K562 (cell line): ENCODE measurements at regions not wholly inside any gene's neighbourhood (a gene's known extent, or its start where the extent isn't known, plus 50 kb on each side); places are given as distances from the start of the nearest gene placed in this dataset.

Source experiments
- ATAC-seq: fragments of 200-7000 bp; cut with Tn5 transposase; 3 replicates; pipeline ENCODE4 v1.9.1; 2020; ENCODE audit warnings: moderate library complexity
- BruUV-seq: library from RNA; stranded (reverse); fragments of 400-500 nt; replicated peaks from 2 replicates; lab custom pipeline; 2021; lab: Mats Ljungman, UMichigan
- CTCF ChIA-PET: fragments of 300-600 bp; formaldehyde crosslinking; extraction: SDS; loops from one replicate; lab custom pipeline; 2021; ENCODE audit warnings: low intra/inter-chr PET ratio; lab: Yijun Ruan, JAX
- POLR2A ChIA-PET: fragments of 300-600, 350-650 bp; sonication (Branson Sonifier 250); formaldehyde crosslinking; extraction: SDS; loops from one replicate; lab custom pipeline; 2021; ENCODE audit warnings: antibody characterized with exemption, inconsistent platforms; lab: Yijun Ruan, JAX
- DNase-seq, 4 experiments: peaks; one replicate each; pipeline versions ENCODE4 v3.0.0 to v3.0.0-alpha.2; 2011 to 2018; ENCODE audit warnings: low spot score in 3 of 4, mixed read lengths in 3 of 4; ENCODE audit errors: extremely low read depth in 1 of 4
- FAIRE-seq: peaks from 2 replicates; lab custom pipeline; 2011; peaks lifted over from hg19 to GRCh38; lab: Jason Lieb, UNC
- H2AFZ ChIP-seq: 2 replicates; pipeline ENCODE4 v1.6.0; 2011; ENCODE audit warnings: low read depth, low read length, control low read depth, inconsistent platforms
- H3K27ac ChIP-seq: fragments of 200-600 bp; 3 replicates; pipeline ENCODE4 v1.8.0; 2011; ENCODE audit warnings: low read depth, mild to moderate bottlenecking, control low read depth, inconsistent platforms, low read length, moderate library complexity, mixed read lengths; ENCODE audit errors: extremely low read depth
- H3K27me3 ChIP-seq, 2 experiments: fragments of 300-600 bp in 1 of 2; 2 replicates in 1 of 2; 3 replicates in 1 of 2; pipeline versions ENCODE4 v1.6.0 to v1.8.0; 2011; ENCODE audit warnings: inconsistent platforms in 2 of 2, low read length in 2 of 2, mild to moderate bottlenecking in 1 of 2, mixed read lengths in 1 of 2, moderate library complexity in 1 of 2; ENCODE audit not compliant: control insufficient read depth in 2 of 2, insufficient read depth in 2 of 2
- H3K36me3 ChIP-seq: fragments of 300-600 bp; 3 replicates; pipeline ENCODE4 v1.8.0; 2011; ENCODE audit warnings: mild to moderate bottlenecking, low read length, inconsistent platforms; ENCODE audit not compliant: control insufficient read depth, insufficient read depth
- H3K4me1 ChIP-seq, 2 experiments: fragments of 200-600 bp in 1 of 2; replicated peaks in 1 of 2; 2 replicates in 1 of 2; 3 replicates in 1 of 2; pipeline versions ENCODE4 v1.5.1 to v1.8.0; 2011; ENCODE audit warnings: inconsistent platforms in 2 of 2, low read length in 2 of 2, mild to moderate bottlenecking in 1 of 2, mixed read lengths in 1 of 2, moderate library complexity in 1 of 2; ENCODE audit not compliant: control insufficient read depth in 2 of 2, insufficient read depth in 2 of 2
- H3K4me2 ChIP-seq: 2 replicates; pipeline ENCODE4 v1.6.1; 2011; ENCODE audit warnings: low read length, control low read depth, inconsistent platforms, mixed read lengths; ENCODE audit not compliant: insufficient read depth
- H3K4me3 ChIP-seq: fragments of 200-600 bp; sonication (generic), shearing (Covaris generic); 2 replicates; pipeline ENCODE4 v1.5.1; 2016; ENCODE audit warnings: control low read depth, inconsistent platforms
- H3K79me2 ChIP-seq: fragments of 200-600 bp; 3 replicates; pipeline ENCODE4 v1.8.0; 2011; ENCODE audit warnings: low read length, inconsistent platforms; ENCODE audit not compliant: control insufficient read depth, insufficient read depth
- H3K9ac ChIP-seq, 2 experiments: 2 replicates each; pipeline versions ENCODE4 v1.6.0 to v1.6.1; 2011; ENCODE audit warnings: low read depth in 2 of 2, low read length in 2 of 2, control low read depth in 1 of 2, inconsistent platforms in 1 of 2, mild to moderate bottlenecking in 1 of 2, mixed read lengths in 1 of 2; ENCODE audit not compliant: insufficient read depth in 1 of 2
- H3K9me1 ChIP-seq: one replicate; pipeline ENCODE4 v1.6.0; 2011; ENCODE audit warnings: inconsistent platforms, mild to moderate bottlenecking, low read length, moderate library complexity; ENCODE audit not compliant: control insufficient read depth, insufficient read depth
- H3K9me3 ChIP-seq: replicated peaks from 2 replicates; pipeline ENCODE4 v1.5.1; 2011; ENCODE audit warnings: low read depth, low read length, inconsistent platforms; ENCODE audit not compliant: control insufficient read depth, insufficient read depth
- H4K20me1 ChIP-seq: replicated peaks from 2 replicates; pipeline ENCODE4 v1.6.1; 2011; ENCODE audit warnings: low read length, inconsistent platforms, mixed read lengths; ENCODE audit not compliant: control insufficient read depth, insufficient read depth
- ARID3A ChIP-seq: IDR thresholded peaks from 2 replicates; pipeline ENCODE4 v1.6.1; 2012; ENCODE audit warnings: low read depth, low read length, improper control_type of control experiment, borderline replicate concordance
- C11orf30 ChIP-seq: fragments of 450-650 bp; IDR thresholded peaks from 2 replicates; pipeline ENCODE4 v1.6.1; 2016; ENCODE audit warnings: low read depth, mild to moderate bottlenecking
- GATAD2A ChIP-seq: fragments of 450-650 bp; IDR thresholded peaks from 2 replicates; pipeline ENCODE4 v1.6.1; 2017
- MAFF ChIP-seq: IDR thresholded peaks from 2 replicates; pipeline ENCODE4 v1.6.1; 2012; ENCODE audit warnings: low read length, improper control_type of control experiment
- MAFG ChIP-seq: fragments of 450-650 bp; conservative IDR thresholded peaks from 2 replicates; pipeline ENCODE4 v1.6.1; 2016; ENCODE audit warnings: missing genetic modification characterization, missing compliant biosample characterization
- MAFK ChIP-seq: IDR thresholded peaks from 2 replicates; pipeline ENCODE4 v1.6.1; 2011; ENCODE audit warnings: low read length, improper control_type of control experiment
- MNT ChIP-seq, 2 experiments: fragments of 450-650 bp; conservative IDR thresholded peaks; 2 replicates each; pipeline ENCODE4 v1.6.1; 2017; ENCODE audit warnings: mild to moderate bottlenecking in 2 of 2, moderate library complexity in 2 of 2
- NEUROD1 ChIP-seq: fragments of 150-350 bp; IDR thresholded peaks from 2 replicates; pipeline ENCODE4 v1.6.1; 2014; ENCODE audit warnings: borderline replicate concordance, low read length, low read depth; ENCODE audit not compliant: partially characterized antibody
- RBM14 ChIP-seq: fragments of 200-400 bp; formaldehyde crosslinking; IDR thresholded peaks from 2 replicates; pipeline ENCODE4 v1.6.1; 2018; ENCODE audit warnings: low read depth, mild to moderate bottlenecking, low read length, moderate library complexity, borderline replicate concordance; ENCODE audit not compliant: insufficient read depth
- SIN3A ChIP-seq, 2 experiments: fragments of 150-350 bp in 1 of 2; IDR thresholded peaks; 2 replicates each; pipeline ENCODE4 v1.6.1; 2011 to 2016; ENCODE audit warnings: borderline replicate concordance in 2 of 2, low read depth in 2 of 2, low read length in 2 of 2, mild to moderate bottlenecking in 2 of 2, moderate library complexity in 2 of 2; ENCODE audit not compliant: control insufficient read depth in 1 of 2
- SNRNP70 ChIP-seq: fragments of 200-400 bp; formaldehyde crosslinking; optimal IDR thresholded peaks from 2 replicates; pipeline ENCODE3; 2017; ENCODE audit warnings: low read depth, low read length
- TARDBP ChIP-seq: fragments of 450-650 bp; IDR thresholded peaks from 2 replicates; pipeline ENCODE4 v1.6.1; 2016
- TCF7 ChIP-seq: sonication (generic); IDR thresholded peaks from 2 replicates; pipeline ENCODE4 v1.6.1; 2016; ENCODE audit warnings: antibody characterized with exemption, borderline replicate concordance
- YY1 ChIP-seq, 3 experiments: IDR thresholded peaks; 2 replicates each; pipeline ENCODE4 v1.6.1; 2011; ENCODE audit warnings: low read length in 2 of 3, mild to moderate bottlenecking in 2 of 3, moderate library complexity in 2 of 3, borderline replicate concordance in 1 of 3, control low read depth in 1 of 3, low read depth in 1 of 3; ENCODE audit not compliant: insufficient read depth in 3 of 3, insufficient replicate concordance in 2 of 3, control insufficient read depth in 1 of 3, insufficient read length in 1 of 3; ENCODE audit errors: extremely low read depth in 1 of 3
- ZC3H4 ChIP-seq: sonication (generic); formaldehyde crosslinking; IDR thresholded peaks from 2 replicates; pipeline ENCODE4 v1.9.0; 2021; ENCODE audit warnings: missing genetic modification reagents, borderline replicate concordance
- ZNF316 ChIP-seq: fragments of 450-650 bp; IDR thresholded peaks from 2 replicates; pipeline ENCODE4 v1.6.1; 2016
- WGBS: fragments of 100-300 bp; shearing (Covaris generic); methylation state at CpG from one replicate; pipeline ENCODE4 v1.1.6; 2016; ENCODE audit warnings: low coverage, mixed read lengths; ENCODE audit not compliant: insufficient coverage; ENCODE audit errors: missing lambda C conversion rate; 5-methylcytosine and 5-hydroxymethylcytosine counted together
- in situ Hi-C: fragments of 300-500 bp; cut with MboI; formaldehyde crosslinking; loops from 4 replicates; pipeline ENCODE4 v1.15.0; 2018; ENCODE audit warnings: inconsistent platforms, mixed read lengths
- intact Hi-C: fragments of 100-400 bp; cut with micrococcal nuclease; formaldehyde crosslinking; loops from 2 replicates; pipeline ENCODE4 v1.14.2; 2022
- TF ChIP-seq, protein P1 (sequence below): IDR thresholded peaks from 2 replicates; pipeline ENCODE4 v1.6.1; 2014; ENCODE audit warnings: antibody characterized with exemption

DNA sequence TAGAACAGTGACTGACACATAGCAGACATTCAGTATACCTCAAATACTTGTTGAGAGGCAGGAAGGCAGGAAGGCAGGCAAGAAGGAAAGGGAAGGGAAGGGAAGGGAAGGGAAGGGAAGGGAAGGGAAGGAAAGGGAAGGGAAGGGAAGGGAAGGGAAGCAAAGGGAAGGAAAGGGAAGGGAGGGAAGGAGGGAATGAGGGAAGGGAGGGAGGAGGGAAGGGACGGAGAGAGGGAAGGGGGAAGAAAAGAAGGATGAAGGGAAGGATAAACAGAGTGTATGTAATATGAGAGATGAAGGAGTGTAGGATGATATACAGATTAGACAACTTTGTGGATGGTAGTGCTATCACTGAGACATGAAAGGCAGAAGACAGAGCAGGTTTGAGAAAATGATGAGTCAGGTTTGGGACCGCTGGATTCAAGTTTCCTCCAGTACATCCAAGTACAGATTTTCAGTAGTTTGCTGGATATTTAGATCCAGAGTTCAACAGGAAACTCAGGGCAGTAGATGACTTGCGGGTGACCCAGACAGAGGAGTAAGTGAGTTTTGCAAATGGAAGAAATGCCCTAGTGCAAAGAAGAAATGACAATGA lies 85.9 kb downstream of the MAFB start:
- no peak overlapping the region for H3K4me2 ChIP-seq
- intact Hi-C loops = no loop called here
- DNase-seq = no peak
- no peaks in the 10 kb centered on the region for H3K79me2 ChIP-seq
- no peaks in the 10 kb centered on the region for H3K9me1 ChIP-seq
- no peak for ATAC-seq
- POLR2A ChIA-PET = no interaction called here
- 0% methylated on average over 2 of the region's 3 CpGs for WGBS
- H3K4me1 ChIP-seq = no peaks in the 10 kb centered on the region
- no peak for TF ChIP-seq TCF7
- TF ChIP-seq TARDBP = no peak
- TF ChIP-seq MAFG = peak; percentile 42
- TF ChIP-seq GATAD2A = no peak
- no peak for TF ChIP-seq RBM14
- TF ChIP-seq ARID3A = no peak
- TF ChIP-seq SNRNP70 = no peak
- TF ChIP-seq YY1 (IDR thresholded peaks at IDR 0.05; ENCODE audit: borderline replicate concordance in 1 of 3, control insufficient read depth in 1 of 3, extremely low read depth in 1 of 3, insufficient read depth in 3 of 3, insufficient read length in 1 of 3, insufficient replicate concordance in 2 of 3, low read depth in 1 of 3, low read length in 2 of 3) = no peak
- no peak for TF ChIP-seq ZC3H4
- TF ChIP-seq, protein P1, sequence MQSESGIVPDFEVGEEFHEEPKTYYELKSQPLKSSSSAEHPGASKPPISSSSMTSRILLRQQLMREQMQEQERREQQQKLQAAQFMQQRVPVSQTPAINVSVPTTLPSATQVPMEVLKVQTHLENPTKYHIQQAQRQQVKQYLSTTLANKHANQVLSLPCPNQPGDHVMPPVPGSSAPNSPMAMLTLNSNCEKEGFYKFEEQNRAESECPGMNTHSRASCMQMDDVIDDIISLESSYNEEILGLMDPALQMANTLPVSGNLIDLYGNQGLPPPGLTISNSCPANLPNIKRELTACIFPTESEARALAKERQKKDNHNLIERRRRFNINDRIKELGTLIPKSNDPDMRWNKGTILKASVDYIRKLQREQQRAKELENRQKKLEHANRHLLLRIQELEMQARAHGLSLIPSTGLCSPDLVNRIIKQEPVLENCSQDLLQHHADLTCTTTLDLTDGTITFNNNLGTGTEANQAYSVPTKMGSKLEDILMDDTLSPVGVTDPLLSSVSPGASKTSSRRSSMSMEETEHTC = no peak
- 0 out of 2 replicates have a peak, but pooled peaks have one; percentile 15 for TF ChIP-seq MAFF
- TF ChIP-seq NEUROD1 = no peak
- peak; percentile 71 for TF ChIP-seq C11orf30
- no peak for TF ChIP-seq SIN3A (IDR thresholded peaks at IDR 0.05; ENCODE audit: borderline replicate concordance in 2 of 2, control insufficient read depth in 1 of 2, low read depth in 2 of 2, low read length in 2 of 2)
- TF ChIP-seq MNT (conservative IDR thresholded peaks at IDR 0.05) = no peak
- TF ChIP-seq ZNF316 = peak; percentile 84
- TF ChIP-seq MAFK = peak; percentile 37; the same call in 1 of the 2 replicates
- TF ChIP-seq, all 486 proteins: peak for 5
- no peak overlapping the region for H3K27ac ChIP-seq
- FAIRE-seq = no peak
- in situ Hi-C loops = no loop called here
- H4K20me1 ChIP-seq = no peaks in the 10 kb centered on the region
- CTCF ChIA-PET = no interaction called here
- no peaks in the 10 kb centered on the region for H3K36me3 ChIP-seq
- H3K9ac ChIP-seq = no peak overlapping the region
- H3K4me3 ChIP-seq = no peak overlapping the region
- H2AFZ ChIP-seq = no peak overlapping the region
- H3K9me3 ChIP-seq = no peaks in the 10 kb centered on the region
- H3K27me3 ChIP-seq = no peaks in the 10 kb centered on the region
- no TSS peak for BruUV-seq
